ENCODE measurements at regions not wholly inside any gene's neighbourhood (a gene's known extent, or its start where the extent isn't known, plus 50 kb on each side); places are given as distances from the start of the nearest gene placed in this dataset.

DNA sequence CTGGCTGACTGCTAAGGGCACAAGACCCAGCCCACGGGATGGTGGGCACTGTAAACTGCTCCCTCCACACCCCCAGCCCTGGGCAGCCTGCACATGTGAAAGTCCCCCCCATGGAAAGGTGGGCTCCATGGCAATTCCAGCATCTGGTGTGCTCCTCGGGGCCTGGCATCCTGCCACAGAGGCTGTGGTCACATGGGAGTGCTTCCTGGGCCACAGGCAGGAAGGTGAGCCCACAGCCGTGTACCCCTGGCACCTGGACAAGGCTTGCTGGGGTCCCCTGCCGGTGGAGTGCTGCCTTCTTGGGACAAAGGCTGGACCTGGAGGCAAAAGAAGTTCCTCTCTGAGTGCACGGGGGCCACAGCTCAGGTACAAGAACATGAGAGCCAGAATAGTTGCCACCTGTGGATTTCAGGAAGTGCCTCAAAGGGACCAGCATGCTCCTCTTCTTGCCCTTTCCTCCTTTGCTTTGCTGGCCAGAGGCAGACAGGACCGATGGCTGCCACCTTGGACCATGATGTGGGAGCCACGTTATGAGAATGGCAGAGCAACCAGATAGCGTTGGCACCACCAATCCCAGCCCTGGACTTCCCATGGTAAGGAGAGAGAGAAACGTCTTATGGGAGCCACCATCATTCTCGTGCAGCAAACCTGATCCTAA lies 120.2 kb upstream of the MLN start:
- DNase-seq (ENCODE audit: low read depth in 2 of 2) = no peak

DNA sequence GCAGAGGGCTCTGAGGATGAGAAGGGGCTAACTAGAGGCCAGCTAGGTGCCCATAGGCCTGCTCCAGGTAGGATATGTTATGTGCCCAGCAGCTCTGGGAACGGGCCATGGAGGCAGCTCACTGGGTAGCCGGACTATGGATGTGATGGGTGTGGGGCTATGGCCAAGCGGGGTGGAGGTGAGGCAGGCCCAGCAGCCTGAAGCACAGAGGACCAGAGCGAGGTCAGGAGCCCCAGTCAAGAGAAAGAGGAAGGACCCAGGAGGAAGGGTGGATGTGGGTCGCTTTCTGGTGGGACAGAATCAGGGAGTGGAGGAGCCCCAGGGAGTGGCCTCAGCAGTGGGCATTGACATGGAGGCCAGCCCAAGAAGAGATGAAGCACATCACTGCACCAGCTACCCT lies 117.9 kb upstream of the MLN start:
- DNase-seq (ENCODE audit: low read depth in 2 of 2) = no peak

DNA sequence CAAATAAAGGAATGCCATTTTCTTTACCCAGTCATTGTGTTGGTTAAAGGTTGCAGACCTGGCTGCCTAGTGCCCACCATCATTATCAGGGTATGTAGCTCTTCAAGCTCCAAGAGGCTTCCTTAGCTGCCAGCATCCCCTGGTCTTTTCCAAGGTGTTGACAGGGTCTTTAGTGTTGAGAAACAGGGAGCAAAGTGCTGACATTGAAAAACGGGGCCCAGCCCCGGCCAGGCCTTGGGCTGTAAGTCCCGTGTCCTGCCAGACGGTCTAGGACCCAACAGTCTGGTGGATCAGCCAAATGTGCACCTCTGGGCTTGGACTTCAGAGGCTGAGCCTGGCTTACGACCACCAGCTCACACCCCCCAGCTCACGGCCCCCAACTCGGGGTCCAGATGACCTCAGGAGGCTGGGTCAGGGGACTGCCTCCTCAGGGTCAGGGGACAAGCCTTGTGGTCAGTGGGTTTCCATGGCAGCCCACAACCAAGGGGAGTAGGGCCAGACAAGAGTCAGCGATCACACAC lies 114.4 kb upstream of the MLN start:
- no peak for DNase-seq (ENCODE audit: low read depth in 2 of 2)

DNA sequence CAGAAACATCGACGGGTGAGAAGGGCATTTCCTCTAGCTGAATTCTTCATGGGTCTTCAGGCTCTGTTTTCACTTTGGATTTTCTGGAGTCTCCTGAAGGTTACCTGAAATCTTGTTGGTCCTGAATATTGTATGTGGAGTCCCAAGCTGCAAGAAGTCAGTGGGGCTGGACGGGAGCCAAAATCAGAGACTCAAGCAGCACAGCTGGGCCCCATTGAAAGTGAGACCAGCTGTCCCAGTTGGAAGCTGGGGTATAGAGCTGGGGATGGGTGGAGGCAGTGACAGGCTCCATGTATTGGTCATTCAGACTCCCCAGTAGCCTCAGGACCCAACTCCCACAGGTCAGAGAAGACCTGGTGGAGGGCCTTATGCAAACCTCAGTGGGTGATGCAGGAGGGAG lies 111.3 kb upstream of the MLN start:
- no peak for DNase-seq (ENCODE audit: low read depth in 2 of 2)

DNA sequence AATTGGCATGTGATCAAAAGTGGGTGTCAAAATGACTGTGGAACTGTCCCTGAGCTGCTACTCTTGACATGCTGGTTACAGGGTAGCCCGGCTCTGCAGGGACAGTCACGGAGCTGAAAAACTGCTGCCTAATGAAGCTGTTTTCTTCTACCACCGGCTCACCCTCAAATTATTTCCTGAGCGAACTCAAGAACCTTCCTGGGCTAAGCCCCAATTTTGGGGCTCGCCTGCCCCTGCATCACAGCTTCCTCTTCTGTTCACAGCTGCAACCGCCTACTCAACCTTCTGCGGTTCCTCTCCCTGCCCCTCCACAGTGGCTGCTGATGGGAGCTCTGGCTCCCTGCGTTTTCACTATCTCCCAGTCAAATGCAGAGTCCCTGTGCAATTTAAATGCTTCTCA lies 110.8 kb upstream of the MLN start:
- DNase-seq (ENCODE audit: low read depth in 2 of 2) = no peak

DNA sequence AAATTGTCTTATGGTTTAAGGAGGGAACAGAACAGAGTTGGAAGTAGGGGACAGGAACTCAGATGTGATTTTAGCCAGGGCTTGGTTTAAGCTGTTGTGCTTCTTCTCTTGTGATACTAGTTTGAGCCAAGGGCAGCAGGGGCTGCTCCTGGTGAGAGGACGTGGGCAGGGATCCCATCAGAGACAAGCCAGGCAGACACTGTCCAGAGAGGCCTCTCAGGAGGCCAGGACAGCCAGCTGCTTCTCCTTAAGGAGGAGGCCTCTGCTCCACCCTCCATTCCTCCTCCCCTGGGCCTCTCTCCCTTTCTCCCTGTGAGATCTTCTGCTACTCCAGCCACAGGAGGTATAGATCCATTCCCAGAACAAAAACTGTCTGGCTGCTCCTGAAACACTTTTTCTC lies 108.4 kb upstream of the MLN start:
- DNase-seq (ENCODE audit: low read depth in 2 of 2) = no peak

DNA sequence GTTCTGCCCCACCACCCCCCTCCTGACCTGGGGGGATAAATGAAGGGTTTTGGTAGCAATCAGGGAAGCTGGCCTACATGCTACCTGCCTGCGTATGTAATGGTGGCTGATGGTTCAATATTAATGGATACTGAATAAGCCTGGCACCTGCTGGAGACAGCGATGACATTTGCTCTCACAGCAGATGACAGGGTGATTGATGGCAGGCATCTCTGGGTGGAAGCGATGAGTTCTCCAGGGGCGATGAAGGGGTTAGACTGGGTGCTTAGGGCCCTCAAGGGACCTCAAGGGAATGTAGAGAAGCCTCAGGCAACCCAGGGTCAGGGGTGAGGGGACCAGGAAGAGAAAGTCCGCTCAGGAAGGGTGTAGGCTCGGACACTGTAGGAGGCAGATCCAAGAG lies 107.7 kb upstream of the MLN start:
- DNase-seq (ENCODE audit: low read depth in 2 of 2) = no peak

DNA sequence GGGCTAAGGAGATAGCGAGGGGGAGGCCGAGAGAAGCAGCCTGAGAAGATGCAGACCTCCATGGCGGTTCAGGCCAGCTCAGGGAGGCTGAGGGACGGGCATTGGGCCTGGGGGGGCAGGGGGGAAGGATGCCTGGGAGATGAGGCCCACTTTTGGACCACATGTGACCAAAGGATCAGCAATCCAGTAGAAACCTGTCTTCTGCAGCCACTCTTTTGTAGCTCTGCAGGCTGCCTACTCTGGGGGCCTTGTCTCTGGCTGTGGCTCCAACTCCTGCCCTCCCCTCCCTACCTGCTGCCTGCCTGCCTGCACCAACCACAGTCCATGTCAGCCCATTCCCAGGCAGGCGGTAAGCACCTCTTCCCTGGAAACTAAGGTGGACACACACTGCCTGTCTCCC lies 106.8 kb upstream of the MLN start:
- no peak for DNase-seq (ENCODE audit: low read depth in 2 of 2)

DNA sequence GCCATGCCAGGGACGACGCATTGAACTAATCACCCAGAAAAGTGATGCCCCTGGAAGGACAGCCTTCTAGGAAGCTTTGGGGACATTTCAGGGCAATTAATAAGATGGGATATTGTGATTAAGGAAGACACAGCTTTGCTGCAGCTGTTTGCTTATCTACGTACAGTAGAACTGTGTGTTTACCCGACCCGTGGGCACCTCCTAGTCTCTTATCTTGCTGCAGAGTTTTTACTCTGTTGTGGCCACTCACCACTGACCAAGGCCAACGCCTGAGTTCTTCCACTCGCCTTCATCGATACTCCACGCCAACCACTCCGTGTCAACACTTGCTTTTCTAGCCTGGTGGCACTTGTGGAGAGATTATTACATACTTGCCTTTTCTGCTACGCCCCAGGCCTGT lies 105.9 kb upstream of the MLN start:
- no peak for DNase-seq (ENCODE audit: low read depth in 2 of 2)

DNA sequence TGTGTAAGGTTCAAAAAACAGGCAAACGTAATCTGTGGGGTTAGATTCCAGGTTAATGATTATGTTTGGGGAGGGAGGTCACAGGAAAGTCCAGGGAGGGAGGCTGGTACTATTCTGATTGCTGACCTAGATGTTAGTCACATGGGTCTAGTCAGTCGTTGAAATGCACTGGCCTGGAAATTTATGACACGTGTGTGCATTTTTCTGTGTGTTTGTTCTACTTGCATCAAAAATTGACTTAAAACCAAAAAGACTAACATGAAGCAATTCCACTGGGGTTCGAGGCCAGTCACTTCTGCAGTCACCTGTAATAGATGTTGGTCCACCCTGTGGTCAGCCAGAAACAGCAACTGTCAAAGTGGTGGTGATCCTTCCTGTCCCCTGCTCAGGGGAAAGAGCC lies 104.2 kb upstream of the MLN start:
- no peak for DNase-seq (ENCODE audit: low read depth in 2 of 2)

DNA sequence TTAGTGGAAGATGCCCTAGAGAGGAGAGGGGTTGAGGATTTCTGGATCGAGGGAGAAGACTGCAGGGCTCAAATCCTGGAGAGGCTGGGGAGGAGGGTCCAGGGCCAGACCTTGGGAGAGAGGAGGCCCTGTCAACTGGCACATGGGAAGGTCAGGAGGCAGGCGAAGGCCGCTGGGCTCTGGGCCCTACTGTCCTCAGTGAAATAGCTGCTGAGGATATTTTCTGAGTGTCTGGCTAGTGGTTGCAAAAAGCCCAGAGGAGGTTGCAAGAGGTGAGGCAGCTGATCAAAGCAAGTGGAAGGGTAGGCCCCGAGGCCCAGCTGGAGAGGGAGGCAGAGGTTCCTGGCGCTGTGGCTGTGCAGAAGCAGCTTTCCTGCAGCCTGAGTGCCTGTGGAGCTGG lies 103.4 kb upstream of the MLN start:
- DNase-seq (ENCODE audit: low read depth in 2 of 2) = no peak

DNA sequence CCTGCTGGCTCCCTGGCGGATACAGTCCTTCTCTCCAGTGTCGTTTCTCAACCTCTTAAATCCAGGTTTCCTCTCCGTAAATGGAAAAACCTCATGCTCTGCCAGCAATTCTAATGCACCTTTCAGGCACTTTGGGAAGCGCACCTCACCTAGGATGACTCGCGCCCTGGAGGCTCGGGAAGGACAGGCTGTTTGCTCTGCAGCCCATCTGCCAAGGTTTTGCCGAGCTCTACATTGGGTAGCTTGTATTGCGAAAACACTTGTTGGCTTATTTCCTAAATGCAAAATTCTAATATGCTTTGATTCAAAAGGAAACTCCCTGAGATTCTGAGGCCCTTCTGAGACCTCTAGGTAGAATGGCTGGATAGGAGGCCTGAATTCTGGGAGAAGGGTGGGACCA lies 102.6 kb upstream of the MLN start:
- no peak for DNase-seq (ENCODE audit: low read depth in 2 of 2)

DNA sequence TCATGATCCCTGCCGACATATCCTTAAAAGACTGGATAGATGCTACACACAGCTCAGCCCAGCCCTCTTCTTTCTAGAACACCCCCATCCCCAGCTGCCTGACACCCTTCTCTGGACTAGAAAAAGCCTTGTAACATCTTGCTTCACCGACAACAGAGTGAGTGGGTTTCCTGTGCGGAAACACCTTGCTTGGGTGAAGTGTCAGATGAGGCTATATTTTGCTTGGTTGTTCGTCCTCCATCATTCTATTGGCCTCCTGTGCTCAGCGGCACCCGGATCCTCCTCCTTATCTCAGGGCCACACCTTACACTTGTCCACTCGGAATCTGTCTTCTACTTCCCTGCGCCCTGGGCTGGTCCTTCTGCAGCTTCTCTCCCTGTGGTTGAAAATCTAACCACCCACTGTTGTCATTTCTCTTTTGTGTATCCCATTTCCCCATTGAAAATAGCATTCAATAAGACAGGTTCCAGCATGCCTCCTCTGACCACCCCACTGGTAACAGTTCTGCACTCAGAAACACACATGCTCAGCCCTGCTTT lies 101.3 kb upstream of the MLN start:
- no peak for DNase-seq (ENCODE audit: low read depth in 2 of 2)

DNA sequence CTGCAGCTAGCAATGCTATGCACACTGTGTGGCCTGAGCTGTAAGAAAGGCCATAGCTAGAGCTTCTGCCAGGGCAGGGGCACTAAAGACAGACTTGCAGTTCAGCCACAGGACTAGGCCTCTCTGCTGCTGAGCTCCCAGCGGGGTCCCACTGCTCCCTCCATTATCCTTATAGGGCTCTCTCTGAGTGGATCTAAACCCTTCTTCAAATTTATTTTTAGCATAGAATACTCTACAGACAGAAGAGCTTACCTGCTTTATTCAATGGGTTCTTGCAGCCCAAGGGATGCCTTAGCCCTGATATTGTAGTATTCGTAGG lies 100.9 kb upstream of the MLN start:
- no peak for DNase-seq (ENCODE audit: low read depth in 2 of 2)

DNA sequence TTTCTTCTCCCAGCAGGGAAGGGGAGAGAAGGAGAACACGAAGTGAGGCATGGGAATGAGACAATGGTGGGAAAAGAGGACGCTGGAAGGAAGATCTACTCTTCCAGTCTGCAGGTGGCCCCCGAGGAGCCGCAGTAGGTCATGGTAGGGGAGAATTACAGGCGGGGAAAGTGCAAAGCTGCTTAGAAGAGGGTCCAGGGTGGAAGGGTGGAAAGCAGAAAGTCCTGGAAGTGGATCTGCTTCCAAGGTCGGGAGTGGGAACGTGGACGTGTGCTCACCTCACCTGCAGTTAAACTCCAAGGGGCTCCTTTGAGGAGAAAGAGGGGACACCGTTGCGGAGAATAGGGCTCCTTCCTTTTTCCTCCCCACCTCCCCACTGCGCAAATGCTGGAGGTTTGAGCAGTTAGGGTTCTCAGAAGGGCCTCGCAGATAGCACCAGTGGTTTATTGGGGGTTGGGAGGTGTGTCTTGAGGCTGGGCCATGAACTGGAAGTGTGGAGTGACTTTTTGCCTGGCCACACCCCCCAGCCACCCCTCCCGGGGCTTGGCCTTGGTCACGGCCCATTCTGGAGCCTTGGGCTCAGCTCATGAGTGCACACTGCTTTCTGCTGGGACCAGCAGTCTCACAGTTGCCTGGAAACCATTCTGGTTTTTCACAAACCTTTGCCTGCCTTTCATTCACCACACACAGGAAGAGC lies 100.4 kb upstream of the MLN start:
- DNase-seq (ENCODE audit: low read depth in 2 of 2) = peak; percentile 18 to 20

DNA sequence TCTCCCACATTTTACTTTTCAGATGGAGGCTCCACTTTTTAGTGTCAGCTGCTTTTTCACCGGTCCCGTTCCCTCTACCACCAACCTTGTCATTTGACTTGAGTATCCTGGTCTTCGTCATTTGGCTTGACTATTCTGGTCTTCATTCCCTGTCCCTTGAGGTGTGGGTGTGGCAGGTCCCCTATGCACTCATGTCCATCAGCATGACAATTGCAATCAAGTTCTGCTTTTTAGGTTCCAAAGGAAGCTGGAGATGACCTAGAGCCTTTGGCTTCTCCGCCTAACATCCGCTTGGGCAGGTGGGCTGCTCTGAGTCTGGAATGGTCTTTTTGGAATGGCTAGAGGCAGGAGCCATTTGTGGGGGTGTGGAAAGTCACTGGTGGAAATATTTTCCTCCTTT lies 99.8 kb upstream of the MLN start:
- DNase-seq (ENCODE audit: low read depth in 2 of 2) = no peak

DNA sequence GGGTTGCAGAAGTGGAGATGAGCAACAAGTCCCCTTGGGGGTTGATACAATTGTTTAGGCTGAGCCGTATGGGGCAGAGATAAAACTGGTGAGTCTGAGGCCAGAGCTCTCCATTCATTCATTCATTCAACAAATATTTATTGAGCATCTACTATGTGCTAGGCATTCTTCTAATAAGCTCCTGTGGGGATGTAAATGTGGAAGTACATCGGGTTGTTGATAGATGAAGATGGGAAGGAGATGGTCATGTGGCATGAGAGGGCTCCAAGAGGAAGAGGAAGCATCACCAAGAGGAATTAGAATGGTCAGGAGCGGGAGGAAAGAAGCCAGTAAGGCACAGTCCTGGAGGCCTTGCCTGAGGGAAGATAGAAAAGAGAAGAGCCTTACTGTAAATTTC lies 98.7 kb upstream of the MLN start:
- no peak for DNase-seq (ENCODE audit: low read depth in 2 of 2)

DNA sequence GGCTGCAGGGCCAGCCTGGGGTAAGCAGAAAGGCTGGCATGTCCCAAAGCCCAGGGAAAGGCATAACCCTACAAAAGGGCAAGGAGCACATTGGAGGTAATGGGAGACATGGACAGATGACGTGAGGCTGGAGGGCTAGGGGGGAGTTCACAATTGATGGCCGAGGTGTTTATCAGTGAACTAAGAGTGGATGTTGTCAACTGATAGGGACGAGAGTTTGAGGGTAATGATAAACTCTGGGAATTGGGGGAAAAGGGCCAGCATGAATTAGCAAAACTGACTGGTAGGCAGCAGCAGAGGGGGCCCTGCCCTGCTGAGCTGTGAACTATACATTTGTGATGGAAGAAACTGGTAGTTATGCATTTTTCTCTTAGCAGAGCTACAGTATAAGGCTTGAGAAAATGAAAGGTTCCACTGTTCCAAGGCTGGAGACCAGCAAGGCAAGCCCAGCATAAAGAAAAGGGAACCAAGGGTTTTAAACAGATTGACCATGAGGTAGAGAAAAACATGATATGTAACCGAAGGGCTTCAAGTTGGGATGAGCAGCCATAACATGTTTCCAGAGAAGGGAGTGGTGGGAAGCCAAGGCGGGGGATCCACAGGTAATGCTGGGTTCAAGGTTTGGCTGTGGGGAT lies 98.1 kb upstream of the MLN start:
- no peak for DNase-seq (ENCODE audit: low read depth in 2 of 2)

DNA sequence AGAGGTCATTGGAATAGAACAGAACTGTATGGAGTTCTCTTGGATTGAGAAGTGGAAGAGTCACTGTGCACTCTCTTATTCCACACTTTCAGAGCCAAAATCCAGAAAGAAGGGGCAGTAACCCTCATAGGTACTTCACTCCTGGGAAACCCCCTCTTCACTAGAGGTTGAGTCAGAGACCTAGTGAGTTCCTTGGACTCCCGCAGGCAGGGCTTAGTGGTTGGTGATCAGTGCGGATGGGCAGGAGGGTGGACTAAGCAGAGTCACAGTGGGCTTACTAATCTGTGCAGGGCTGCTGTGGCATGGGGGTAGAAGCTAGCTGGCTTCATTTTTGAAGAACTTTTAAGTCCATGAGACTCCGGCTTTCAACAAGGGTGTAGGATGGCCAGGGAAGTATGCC lies 95.0 kb upstream of the MLN start:
- DNase-seq (ENCODE audit: low read depth in 2 of 2) = no peak

DNA sequence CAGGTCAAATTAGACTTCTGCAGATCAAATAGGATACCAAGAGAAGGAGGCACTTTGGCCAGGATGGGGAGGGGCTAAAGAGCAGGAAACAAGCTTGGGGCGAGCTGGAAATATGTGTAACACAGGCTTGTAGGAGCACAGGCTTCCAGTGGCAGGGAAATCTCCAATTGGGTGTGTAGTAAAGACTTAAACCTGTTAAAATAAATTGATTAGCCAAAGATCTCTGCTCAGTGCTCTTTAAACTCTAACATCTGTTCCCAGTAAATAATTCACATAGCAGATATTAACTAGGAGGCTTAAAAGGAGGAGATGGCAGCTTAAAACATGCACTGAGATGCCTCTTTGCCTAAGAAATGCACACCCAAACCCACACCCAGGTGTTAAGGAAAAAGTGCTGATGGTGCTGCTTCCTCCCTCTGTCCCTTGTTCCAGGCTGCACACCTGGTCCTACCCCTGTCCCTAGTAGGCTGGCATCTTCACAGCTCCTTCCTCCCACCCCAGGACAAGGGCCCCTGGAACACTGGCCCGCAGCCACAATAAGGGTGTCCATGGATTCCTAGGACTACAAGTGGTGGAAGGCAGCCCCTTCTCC lies 93.5 kb upstream of the MLN start:
- DNase-seq (ENCODE audit: low read depth in 2 of 2) = no peak

DNA sequence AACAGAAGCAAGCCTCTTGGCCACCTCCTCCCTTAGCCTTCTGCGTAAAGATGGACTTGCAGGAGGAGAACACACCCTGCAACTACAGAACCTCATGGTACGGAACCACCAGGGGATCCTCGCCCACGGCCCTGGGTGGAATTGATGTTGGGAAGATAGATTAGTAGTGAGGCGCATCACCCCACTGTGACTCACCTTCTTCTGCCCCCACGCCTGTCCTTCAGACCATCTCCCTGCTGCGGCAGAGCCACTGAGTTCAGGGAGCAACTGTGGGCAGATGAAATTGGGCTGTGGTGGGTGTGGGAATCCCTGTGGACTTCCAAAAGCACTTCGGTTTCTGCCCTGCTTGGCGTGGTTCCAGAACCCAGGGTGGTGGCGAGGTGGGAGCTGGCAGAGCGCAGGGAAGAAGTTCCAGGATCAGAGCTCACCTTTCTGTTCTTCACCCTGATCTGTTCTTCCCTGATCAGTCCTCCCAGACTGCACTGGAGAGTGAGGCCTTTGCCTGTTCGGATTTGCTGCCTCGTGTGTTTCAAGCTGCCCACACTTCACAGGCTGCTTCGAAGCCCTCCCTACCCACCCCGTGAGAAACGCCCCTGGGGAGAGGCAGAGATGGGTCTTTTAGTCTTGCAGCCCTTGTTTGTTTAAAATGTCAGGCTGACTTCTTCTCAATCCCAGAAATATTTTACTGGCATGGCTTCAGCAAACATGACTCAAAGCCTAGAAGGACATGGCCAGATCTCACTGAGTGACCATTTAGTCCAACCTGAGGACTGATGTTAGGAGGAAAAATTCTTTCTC lies 92.8 kb upstream of the MLN start:
- DNase-seq (ENCODE audit: low read depth in 2 of 2) = no peak

DNA sequence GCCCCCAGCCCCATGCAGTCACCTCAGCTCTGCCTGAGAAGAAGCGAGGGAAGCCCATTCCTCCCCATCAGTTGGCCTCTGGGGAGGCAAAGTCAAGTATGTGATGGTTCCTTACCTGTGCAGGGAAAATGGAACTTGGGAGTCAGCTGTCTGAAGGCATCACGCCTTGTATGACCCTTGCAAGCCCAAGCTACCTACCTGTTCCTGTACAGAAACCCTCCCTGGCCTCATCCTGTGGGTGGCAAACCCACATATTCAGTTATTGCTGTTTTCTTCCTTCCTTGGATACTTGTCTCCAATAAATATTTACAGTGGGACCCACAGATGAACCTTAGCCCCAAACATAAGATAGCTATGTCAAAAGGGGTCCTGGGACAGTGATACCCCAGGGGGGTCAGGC lies 92.2 kb upstream of the MLN start:
- DNase-seq (ENCODE audit: low read depth in 2 of 2) = no peak

Data from stimulated activated CD4-positive, alpha-beta T cell treated with anti-CD3 and anti-CD28 coated beads, Interleukin-1b, Interleukin-23, amount 100 ng/mL, for 1 hour (primary cell).